NCI-H146 treated with DMSO at 0.1 percent for 48 hours (cell line): ENCODE measurements at regions not wholly inside any gene's neighbourhood (a gene's known extent, or its start where the extent isn't known, plus 50 kb on each side); places are given as distances from the start of the nearest gene placed in this dataset.
"Not testable (repeated sequence)": the region's sequence is repeated elsewhere in the genome, so short reads cannot be mapped to it uniquely, and the experiment has no call there.

Source experiments
- DNase-seq: peaks from one replicate; lab custom pipeline; 2025; ENCODE audit not compliant: unreplicated experiment; lab: John Stamatoyannopoulos, UW

DNA sequence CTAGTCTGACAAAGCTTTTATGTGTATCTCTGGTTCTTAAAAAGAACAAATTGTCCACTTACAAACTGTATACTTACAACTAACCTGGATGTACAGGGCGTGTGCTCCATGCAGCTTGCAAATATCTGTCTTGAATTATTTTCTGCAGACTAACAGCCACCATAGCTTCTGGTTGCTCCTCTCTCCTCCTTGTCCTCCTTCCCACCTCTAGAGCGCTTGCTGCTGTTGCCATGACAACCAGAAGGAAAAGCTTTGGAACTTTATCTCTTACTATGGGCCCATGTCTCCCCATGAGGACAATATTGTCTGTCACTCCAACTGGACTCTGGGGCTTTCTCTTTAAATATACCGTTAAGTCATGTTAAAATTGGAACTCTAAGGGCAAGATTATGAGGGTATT, 71.5 kb upstream of the DHX40 start:
- DNase-seq: no peak

DNA sequence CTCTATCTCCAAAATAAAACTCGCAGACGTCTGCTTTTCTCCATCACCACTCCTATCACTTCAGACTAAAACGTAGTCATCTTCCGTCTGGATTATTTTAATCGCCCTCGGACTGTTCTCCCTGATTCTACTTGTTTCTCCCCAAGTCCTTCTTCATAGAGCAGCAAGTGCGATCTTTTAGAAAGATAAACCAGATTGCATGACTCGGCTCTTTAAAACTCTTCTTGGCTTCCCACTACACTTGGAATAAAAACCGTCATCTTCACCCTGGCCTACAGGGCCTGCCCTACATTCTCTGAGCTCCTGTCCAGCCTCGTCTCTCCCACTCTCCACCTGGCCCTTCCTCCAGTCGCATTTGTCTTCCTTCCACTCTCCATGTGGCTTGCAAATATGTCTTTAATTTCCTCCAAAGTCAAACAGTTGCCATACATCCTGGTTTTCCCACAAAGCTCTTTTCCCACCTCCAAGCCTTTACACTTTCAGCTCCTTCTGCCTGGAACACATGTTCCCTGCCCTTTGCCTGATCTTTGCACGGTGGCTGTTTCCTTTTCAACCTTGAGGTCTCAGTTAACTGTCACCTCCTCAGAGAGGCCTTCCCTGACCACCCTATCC, 70.5 kb upstream of the DHX40 start:
- no peak for DNase-seq

DNA sequence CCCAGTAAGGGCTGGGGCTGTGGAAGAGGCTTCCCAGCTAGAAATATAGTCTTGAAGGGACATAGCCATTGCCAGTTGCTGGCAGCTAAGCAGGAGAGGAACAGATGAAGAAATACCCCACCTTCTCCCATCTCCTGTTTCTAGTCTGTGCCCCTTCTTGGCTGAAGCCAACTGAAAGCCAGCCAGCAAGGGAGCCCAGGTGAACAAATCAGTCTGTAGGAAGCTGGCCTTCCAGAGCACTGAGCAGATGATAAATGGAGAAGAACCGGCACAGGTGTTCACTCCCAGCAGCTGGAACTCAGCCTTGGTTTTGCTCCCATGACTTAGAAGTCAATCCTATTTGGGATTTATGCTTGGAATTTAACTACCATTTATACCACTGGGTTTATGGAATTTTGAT, 69.2 kb upstream of the DHX40 start:
- no peak for DNase-seq

DNA sequence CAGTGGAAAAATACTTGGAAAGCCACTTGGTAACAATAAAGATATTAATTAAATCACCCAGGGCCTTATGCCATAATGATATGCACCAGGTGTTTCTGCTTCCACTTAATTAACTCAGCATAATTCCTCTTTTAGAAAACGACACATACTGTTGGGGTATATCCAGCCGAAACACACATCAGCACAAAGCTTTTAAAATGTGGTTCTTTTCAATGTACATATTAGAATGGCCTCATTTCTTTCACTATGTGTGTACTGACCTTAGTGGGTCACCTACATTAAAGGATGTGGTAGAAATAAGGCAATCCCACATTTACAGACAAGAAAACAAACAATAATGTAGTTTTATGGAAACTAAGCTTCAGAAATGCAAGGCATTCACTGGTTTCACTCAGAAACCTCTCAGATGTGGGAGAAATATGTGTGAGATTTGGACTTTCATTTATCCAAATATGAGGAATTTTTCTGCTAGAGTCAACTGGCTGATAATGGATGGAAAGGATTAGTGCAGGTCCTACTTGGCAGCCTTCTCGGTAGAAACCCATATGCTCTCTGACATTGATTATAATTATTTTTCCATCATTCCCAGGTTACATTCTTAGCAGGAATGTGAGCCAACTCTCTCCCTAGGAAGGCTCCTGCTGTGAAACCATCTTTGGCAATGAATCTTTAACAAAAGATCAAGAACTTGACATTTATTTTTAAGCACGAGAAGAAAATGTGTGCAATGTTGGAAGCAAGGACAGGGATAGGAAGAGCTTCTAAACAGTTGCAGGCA, 66.7 kb upstream of the DHX40 start:
- no peak for DNase-seq

- DNase-seq: not testable (repeated sequence)
Measured at GRCh38 chr17:59500086-59500655, 65.2 kb upstream of the DHX40 start.

- DNase-seq: no peak
Measured at GRCh38 chr17:59501690-59502089, 63.7 kb upstream of the DHX40 start.

DNA sequence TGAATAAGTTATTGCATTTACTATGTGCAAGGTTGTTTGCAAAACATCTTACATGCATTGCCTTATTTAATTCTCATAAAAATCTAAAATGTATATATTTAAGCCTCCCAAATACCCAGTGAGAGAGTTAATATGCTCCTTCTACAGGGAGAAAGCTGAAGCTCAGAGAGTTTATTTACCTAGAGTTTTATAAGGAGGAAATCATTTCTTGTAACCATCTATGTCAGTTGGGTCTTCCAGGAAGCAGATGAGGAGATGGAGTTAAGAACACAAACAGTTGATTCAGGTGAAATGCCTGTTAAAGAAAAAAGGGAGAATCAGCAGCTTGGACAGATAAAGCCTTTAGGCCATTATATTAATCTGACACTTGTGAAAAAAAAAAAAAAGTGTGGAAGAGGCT, 62.6 kb upstream of the DHX40 start:
- no peak for DNase-seq

GRCh38 chr17:59503500-59503899, 61.9 kb upstream of the DHX40 start:
- DNase-seq: no peak

- no peak for DNase-seq
Measured at GRCh38 chr17:59504821-59505220, 60.6 kb upstream of the DHX40 start.

GRCh38 chr17:59505610-59506276, 59.7 kb upstream of the DHX40 start:
- DNase-seq: no peak

DNA sequence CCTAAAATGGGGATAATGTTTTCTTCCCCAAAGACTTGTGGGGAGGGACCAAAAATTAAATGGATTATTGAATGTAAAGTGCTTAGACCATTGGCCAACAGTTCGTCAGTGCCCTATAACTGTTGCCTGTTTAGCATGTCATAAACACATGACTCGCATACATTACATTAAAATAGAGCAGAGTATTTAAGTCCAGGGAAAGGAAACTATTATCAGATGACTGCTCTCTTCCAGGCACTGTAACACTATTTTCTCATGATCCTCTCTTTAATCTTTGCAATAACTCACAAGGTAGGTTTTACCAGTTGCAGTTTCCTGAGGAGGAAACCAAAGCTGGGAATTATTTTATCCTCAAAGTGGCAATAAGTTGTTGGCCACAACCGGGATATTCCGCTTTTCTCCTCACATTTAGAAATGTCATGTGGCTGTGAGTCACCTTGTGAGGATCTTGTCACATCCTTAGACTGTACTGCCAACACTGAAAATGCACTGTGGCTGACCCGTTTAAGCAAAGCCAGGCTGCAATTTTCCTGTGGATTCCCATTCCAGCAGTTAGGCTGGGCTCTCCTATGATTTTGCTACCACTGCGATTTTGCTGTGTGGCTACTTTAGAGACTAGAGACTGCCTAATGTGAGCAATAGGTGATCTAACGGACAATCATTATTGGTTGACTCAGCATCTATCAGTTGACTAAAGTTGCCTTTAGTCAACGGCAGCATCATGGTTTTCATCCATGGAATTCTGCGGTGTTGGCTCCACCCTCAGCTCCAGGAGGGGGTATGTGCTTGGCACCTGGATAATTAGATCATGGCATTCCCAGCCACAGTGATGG, 58.3 kb upstream of the DHX40 start:
- DNase-seq: no peak

GRCh38 chr17:59508999-59509625, 56.3 kb upstream of the DHX40 start:
- DNase-seq: peak; percentile 24

DNA sequence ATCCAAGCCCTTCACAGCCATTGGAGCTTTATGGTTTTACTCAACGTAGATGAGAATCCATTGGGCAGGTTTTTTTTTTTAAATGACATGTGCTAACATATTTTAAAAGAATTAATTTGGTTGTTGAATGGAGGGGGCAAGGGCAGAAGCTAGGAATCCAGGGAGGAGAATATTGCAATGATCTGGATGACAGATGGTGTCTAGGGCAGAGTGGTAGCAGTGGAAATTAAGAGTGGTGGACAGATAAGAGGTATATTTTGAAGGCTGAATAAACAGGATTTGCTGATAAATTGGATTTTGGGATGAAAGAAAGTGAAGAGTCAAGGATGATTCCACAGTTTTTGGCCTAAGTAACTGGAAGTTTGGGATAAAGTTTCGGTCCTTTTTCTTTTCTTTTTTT, 54.8 kb upstream of the DHX40 start:
- DNase-seq: no peak

DNA sequence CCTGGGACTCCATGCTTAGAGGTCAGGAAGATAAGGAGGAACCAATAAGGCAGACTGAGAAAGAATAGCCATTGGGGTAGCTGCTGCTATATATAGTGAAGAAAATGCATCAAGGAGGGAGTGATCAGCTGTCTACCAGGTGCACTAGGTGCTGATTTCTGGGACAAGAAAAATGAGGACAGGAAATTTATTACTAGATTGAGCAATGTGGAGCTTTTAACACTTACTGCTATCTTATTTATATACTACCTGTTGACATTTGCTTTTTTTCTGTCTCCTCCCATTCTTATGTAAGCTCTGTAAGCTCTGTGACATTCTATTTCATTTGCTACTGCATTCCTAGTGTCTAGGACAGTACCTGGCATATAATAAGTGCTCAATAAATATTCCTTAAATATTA, 53.7 kb upstream of the DHX40 start:
- DNase-seq: no peak

- DNase-seq: peak; percentile 80
Measured at GRCh38 chr17:59512844-59513385, 52.5 kb upstream of the DHX40 start.

- DNase-seq: peak; percentile 89
Measured at GRCh38 chr17:59513934-59514841, 51.2 kb upstream of the DHX40 start.
